Activated CD4-positive, alpha-beta T cell treated with anti-CD3 and anti-CD28 coated beads for 36 hours (primary cell): ENCODE measurements at regions not wholly inside any gene's neighbourhood (a gene's known extent, or its start where the extent isn't known, plus 50 kb on each side); places are given as distances from the start of the nearest gene placed in this dataset.

Source experiments
- ATAC-seq: fragments of 200-7000 bp; cut with Tn5 transposase; one replicate; pipeline ENCODE4 v1.10.0; 2021; ENCODE audit warnings: mild to moderate bottlenecking, moderate library complexity
- CTCF ChIA-PET: fragments of 350-600 bp; sonication (Branson Sonifier 250); formaldehyde crosslinking; loops from one replicate; lab custom pipeline; 2021; ENCODE audit warnings: antibody characterized with exemption; lab: Charles Lee
- POLR2A ChIA-PET: fragments of 350-600 bp; sonication (Branson Sonifier 250); formaldehyde crosslinking; loops from one replicate; lab custom pipeline; 2021; ENCODE audit warnings: antibody characterized with exemption, inconsistent platforms; lab: Charles Lee
- DNase-seq: peaks from one replicate; pipeline ENCODE4 v3.0.0-alpha.2; 2020
- H3K27ac Mint-ChIP-seq: one replicate; pipeline ENCODE4 v1.8.0; 2021; ENCODE audit warnings: mixed read lengths
- H3K27me3 Mint-ChIP-seq: one replicate; pipeline ENCODE4 v1.8.0; 2021; ENCODE audit warnings: mixed read lengths
- H3K36me3 Mint-ChIP-seq: one replicate; pipeline ENCODE4 v1.8.0; 2021; ENCODE audit warnings: low read depth, mixed read lengths
- H3K4me1 Mint-ChIP-seq: one replicate; pipeline ENCODE4 v1.8.0; 2021; ENCODE audit warnings: mixed read lengths
- H3K4me3 Mint-ChIP-seq: one replicate; pipeline ENCODE4 v1.8.0; 2021; ENCODE audit warnings: mild to moderate bottlenecking, moderate library complexity, mixed read lengths
- H3K9me3 Mint-ChIP-seq: one replicate; pipeline ENCODE4 v1.8.0; 2021; ENCODE audit warnings: low read depth, mixed read lengths
- intact Hi-C, 2 experiments: fragments of 100-400 bp; cut with DNase I in 1 of 2; cut with micrococcal nuclease in 1 of 2; formaldehyde crosslinking; loops; one replicate each; pipeline versions ENCODE4 v1.14.2 to v1.15.1; 2022 to 2024; cut with DNase I, micrococcal nuclease

DNA sequence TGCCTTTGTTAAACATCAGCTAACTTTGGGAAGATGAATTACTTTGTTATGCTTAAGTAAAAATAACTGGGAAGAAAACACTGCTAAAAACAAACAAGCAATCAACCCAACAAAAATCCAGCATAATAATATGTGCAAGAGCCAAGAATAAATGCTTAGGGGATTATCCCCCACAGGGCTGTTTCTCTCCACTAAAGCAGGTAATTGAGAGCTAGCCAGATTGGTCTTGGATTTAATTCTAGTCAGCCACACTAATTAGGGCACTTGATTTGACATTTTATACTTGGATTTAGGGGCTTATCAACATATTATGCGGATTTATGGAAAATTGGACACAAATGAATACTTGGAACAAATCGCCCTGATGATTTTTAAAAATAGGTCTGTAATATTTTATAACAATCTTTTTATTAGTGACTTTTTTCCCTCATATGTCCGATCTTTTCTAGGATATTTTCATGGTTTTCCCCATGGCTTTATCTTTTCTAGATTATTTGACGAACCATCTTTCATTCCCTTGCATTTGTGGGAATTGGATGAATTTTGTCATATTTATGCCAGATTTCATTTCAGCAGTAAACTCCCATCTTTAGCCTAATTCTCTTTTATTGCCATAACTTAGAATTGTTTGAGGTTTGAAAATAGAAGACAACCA, 199.1 kb upstream of the NXPH2 start:
- Mint-ChIP-seq H3K27me3 (no peaks in the 10 kb centered on the region), H3K27ac (no peak overlapping the region), H3K4me3 (no peak overlapping the region), H3K36me3 (no peaks in the 10 kb centered on the region), H3K9me3 (peaks cover 6% of the 10 kb centered on the region), H3K4me1 (no peaks in the 10 kb centered on the region)
- ATAC-seq (no peak), DNase-seq (no peak)
- intact Hi-C loops = no loop called here
- ChIA-PET CTCF (no interaction called here), POLR2A (no interaction called here)

DNA sequence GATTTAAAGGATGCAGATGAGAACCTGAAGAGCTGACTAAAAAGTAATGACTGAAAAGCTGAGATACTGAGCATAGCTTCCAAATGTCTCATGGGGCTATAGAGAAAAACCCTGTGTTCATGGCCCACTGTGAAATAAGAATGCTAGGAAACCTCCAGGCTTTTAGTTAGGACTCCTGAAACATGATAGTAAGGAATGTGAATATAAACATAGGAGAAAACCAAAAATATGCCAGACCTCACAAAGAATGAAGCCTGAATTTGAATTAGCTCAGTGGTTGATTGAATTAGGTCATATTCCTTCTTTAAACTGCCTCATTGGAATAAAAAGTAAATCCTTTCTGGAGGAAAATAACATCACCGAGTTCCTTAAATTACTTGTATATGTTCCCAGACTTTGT, 194.5 kb upstream of the NXPH2 start:
- DNase-seq (no peak), ATAC-seq (no peak)
- Mint-ChIP-seq H3K27me3 (no peaks in the 10 kb centered on the region), H3K4me1 (no peaks in the 10 kb centered on the region), H3K36me3 (no peaks in the 10 kb centered on the region), H3K9me3 (peaks cover 5% of the 10 kb centered on the region), H3K4me3 (no peak overlapping the region), H3K27ac (no peak overlapping the region)
- ChIA-PET CTCF (no interaction called here), POLR2A (no interaction called here)
- intact Hi-C loops = no loop called here

DNA sequence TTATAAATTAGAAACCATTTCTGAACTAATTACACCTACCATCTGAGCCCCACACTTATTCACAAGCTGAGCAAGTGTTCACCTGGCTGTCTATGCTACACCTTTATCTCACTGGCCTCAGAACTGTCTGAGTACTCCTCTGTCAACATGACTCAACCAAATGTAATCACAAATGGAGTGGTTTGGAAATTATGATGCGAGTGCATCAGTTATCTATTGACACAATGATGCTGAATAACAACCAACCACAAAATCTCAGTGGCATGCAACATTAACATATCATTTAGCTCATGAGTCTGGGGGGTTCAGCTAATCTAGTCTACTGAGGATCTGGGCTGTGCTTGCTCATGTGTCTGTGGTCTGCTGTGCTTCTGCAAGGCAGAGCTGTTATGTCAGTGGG, 184.2 kb upstream of the NXPH2 start:
- no peaks in the 10 kb centered on the region for H3K36me3 Mint-ChIP-seq
- no peak overlapping the region for H3K27ac Mint-ChIP-seq
- no peaks in the 10 kb centered on the region for H3K4me1 Mint-ChIP-seq
- intact Hi-C loops = no loop called here
- DNase-seq (no peak), ATAC-seq (no peak)
- ChIA-PET CTCF (no interaction called here), POLR2A (no interaction called here)
- no peaks in the 10 kb centered on the region for H3K27me3 Mint-ChIP-seq
- no peak overlapping the region for H3K4me3 Mint-ChIP-seq
- peaks cover 2% of the 10 kb centered on the region for H3K9me3 Mint-ChIP-seq

DNA sequence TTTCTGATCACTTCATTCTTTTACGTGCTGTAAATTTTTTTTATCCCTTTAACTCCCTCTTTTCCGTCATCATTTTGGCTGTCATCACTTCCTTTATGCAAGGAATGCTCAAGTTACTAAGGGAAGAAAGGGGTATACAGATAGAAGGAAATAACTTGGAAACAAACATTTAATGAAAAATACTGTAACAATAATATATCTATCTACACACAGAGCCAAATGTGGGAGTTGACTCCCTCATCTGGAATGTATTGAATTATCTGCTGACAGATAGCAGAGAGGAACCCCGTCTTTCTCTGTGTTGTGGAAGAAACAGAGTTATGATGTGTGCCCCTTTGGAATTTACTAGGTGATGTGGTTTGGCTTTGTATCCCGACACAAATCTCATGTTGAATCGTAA, 182.5 kb upstream of the NXPH2 start:
- Mint-ChIP-seq H3K27me3 (no peaks in the 10 kb centered on the region), H3K36me3 (no peaks in the 10 kb centered on the region), H3K27ac (no peak overlapping the region), H3K4me1 (no peaks in the 10 kb centered on the region), H3K4me3 (no peak overlapping the region), H3K9me3 (peaks cover 5% of the 10 kb centered on the region)
- ATAC-seq (no peak), DNase-seq (no peak)
- CTCF ChIA-PET = no interaction called here
- POLR2A ChIA-PET = no interaction called here
- intact Hi-C loops = no loop called here

DNA sequence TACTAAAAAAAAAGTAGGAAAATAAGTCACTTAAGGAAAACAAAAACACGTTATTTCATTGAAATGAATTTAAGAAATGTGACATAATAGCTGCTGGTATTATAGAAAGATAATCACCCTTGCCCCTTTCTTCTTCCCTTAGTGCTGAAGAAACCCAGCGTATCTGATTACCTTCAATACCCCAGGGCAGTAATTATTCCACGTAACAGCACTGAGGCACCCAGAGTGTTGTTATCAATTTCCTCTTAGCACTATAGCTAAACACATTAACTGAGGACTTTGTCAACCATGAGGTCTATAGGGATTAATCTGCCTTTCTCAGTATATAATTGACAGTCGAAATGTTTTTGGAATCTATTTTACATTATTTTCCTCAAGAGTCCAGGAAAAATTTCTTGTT, 180.0 kb upstream of the NXPH2 start:
- POLR2A ChIA-PET = no interaction called here
- H3K36me3 Mint-ChIP-seq = no peaks in the 10 kb centered on the region
- no peak overlapping the region for H3K27ac Mint-ChIP-seq
- no peaks in the 10 kb centered on the region for H3K4me1 Mint-ChIP-seq
- intact Hi-C loops = no loop called here
- peaks cover 6% of the 10 kb centered on the region for H3K9me3 Mint-ChIP-seq
- no peak for DNase-seq
- no peak for ATAC-seq
- no peak overlapping the region for H3K4me3 Mint-ChIP-seq
- CTCF ChIA-PET = no interaction called here
- no peaks in the 10 kb centered on the region for H3K27me3 Mint-ChIP-seq

DNA sequence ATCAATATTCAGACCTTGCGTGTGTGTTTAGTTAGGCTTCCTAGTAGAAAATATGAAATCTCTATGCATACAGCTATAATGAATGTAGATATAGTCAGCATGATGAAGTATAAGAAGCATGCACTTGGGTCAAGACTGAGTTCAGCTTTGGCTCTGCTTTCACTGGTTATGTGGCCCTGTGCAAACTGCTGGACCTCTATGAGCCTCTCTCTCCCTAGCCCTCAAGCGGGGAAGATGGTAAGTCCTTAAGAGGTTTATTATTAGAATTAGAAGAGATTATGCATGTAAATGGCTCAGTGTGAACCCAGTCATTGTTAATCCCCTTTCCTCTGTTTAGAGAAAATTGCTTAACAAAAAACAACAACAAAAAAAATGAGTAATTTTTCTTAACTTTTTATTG, 178.8 kb upstream of the NXPH2 start:
- no peak overlapping the region for H3K4me3 Mint-ChIP-seq
- intact Hi-C loops = no loop called here
- POLR2A ChIA-PET = no interaction called here
- H3K27ac Mint-ChIP-seq = no peak overlapping the region
- CTCF ChIA-PET = no interaction called here
- ATAC-seq (no peak), DNase-seq (no peak)
- H3K9me3 Mint-ChIP-seq = peaks cover 7% of the 10 kb centered on the region
- no peaks in the 10 kb centered on the region for H3K27me3 Mint-ChIP-seq
- no peaks in the 10 kb centered on the region for H3K36me3 Mint-ChIP-seq
- H3K4me1 Mint-ChIP-seq = no peaks in the 10 kb centered on the region

DNA sequence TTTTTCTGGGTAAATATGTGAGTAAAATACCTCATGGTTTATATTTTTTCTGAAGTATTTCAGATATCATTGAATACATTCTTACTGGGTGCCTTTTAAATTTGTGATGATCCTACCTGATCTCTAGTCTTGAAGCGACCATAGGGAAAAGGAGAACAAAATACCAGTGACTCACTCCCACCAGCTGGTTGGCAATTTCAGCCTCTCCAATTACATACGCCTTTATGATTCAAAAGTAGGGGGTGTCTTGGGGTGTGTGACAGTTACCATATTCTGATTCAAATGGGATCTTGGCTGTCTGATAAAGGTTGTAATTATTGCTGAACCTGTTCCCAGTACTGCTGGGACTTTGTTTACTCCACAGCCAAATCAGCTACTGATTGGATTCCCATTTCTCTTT, 175.9 kb upstream of the NXPH2 start:
- H3K4me3 Mint-ChIP-seq = no peak overlapping the region
- no peaks in the 10 kb centered on the region for H3K27me3 Mint-ChIP-seq
- ATAC-seq (no peak), DNase-seq (no peak)
- H3K4me1 Mint-ChIP-seq = no peaks in the 10 kb centered on the region
- no peak overlapping the region for H3K27ac Mint-ChIP-seq
- intact Hi-C loops = no loop called here
- ChIA-PET CTCF (no interaction called here), POLR2A (no interaction called here)
- H3K36me3 Mint-ChIP-seq = no peaks in the 10 kb centered on the region
- H3K9me3 Mint-ChIP-seq = peaks cover 7% of the 10 kb centered on the region

DNA sequence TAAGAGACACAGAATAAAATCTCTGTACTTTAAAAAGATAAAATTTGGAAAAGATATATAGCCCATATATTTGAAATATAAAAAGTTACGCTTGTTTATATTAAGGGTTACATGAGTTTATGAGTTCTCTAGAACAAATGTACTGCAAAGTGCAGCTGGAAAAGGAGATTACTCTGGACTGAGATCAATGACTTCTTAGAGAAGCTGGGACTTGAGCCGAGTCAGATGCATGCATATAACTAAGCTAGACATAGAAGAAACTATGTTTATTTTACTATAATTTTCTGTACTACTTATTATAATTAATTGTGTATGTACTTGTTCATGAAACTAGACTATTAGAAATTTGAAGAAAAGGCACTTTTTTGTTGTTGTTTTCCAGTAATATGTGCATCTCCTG, 170.3 kb upstream of the NXPH2 start:
- no peaks in the 10 kb centered on the region for H3K4me1 Mint-ChIP-seq
- ChIA-PET CTCF (no interaction called here), POLR2A (no interaction called here)
- intact Hi-C loops = no loop called here
- no peaks in the 10 kb centered on the region for H3K27me3 Mint-ChIP-seq
- H3K4me3 Mint-ChIP-seq = no peak overlapping the region
- no peak for DNase-seq
- H3K36me3 Mint-ChIP-seq = no peaks in the 10 kb centered on the region
- H3K27ac Mint-ChIP-seq = no peak overlapping the region
- ATAC-seq = no peak
- peaks cover 7% of the 10 kb centered on the region for H3K9me3 Mint-ChIP-seq

DNA sequence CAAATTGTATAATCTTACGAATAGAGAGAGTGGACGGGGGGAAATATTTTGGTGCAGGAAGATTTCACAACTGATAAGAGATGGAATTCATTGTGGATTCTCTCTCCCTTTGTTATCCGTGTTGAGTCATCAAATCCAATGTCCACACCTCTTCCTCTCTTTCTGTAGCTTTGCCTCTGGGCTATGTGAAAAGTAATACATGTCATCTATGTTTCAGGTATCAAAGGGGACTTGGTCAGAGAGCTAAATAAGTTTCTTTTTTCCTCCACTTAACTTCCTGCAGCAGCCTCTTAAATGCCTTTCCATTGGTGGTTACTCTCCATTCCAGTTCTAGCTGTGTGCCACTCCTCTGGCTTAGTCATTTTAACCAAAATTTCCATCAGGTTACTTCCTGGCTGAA, 169.3 kb upstream of the NXPH2 start:
- CTCF ChIA-PET = interaction anchor here (0.8 kb wide), 1 partner anchor 41 kb away, joined by 3 read pairs; no protein-coding TSS in a partner anchor
- peaks cover 6% of the 10 kb centered on the region for H3K9me3 Mint-ChIP-seq
- no peak for ATAC-seq
- POLR2A ChIA-PET = no interaction called here
- intact Hi-C loops = no loop called here
- H3K36me3 Mint-ChIP-seq = no peaks in the 10 kb centered on the region
- no peak overlapping the region for H3K4me3 Mint-ChIP-seq
- DNase-seq = no peak
- H3K27me3 Mint-ChIP-seq = no peaks in the 10 kb centered on the region
- H3K4me1 Mint-ChIP-seq = no peaks in the 10 kb centered on the region
- no peak overlapping the region for H3K27ac Mint-ChIP-seq

DNA sequence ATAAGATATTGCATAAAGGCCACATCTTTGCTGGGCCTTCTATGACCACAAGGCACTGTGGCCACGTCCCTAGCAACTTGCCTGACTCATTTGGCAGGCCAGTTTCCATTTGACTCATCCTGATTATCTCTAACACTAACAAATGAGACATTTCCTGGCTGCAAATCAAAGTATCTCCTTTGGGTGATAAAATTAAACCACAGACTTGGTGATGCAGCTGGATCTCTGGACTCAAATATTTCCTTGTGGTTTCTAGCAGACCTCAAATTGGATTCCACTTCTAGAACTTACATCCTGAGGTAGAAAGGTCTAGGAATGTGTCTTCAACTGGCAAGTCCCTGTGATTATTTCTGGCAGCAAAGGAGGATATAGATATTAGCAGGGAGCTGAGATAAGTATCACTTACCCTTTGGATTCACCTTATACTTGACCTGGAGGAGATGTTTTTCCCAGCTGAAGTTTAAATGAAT, 167.9 kb upstream of the NXPH2 start:
- Mint-ChIP-seq H3K36me3 (no peaks in the 10 kb centered on the region), H3K4me3 (no peak overlapping the region), H3K27ac (no peak overlapping the region), H3K27me3 (no peaks in the 10 kb centered on the region), H3K9me3 (peaks cover 6% of the 10 kb centered on the region), H3K4me1 (no peaks in the 10 kb centered on the region)
- CTCF ChIA-PET = no interaction called here
- intact Hi-C loops = no loop called here
- no peak for ATAC-seq
- POLR2A ChIA-PET = interaction anchor here (0.7 kb wide), 1 partner anchor 61 kb away, joined by 3 read pairs; no protein-coding TSS in a partner anchor
- DNase-seq = no peak

DNA sequence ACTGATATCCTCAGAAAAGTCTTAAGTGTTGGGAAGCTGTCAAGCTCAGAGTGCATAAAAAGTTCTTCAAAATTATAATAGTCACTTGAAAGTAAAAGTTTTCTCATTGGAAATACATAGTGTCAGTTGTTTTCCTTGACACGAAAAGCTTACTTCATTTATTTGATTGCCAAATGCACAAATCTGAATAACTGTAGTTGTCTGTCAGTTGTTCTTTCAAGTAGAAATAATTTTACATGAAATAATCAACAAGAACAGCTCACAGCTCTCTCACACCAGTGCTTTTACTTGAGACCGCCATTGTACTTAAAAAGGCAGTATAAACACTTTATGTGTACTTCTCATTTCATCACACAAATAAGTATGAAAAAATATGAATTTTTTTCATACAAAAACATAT, 163.3 kb upstream of the NXPH2 start:
- ChIA-PET CTCF (no interaction called here), POLR2A (no interaction called here)
- Mint-ChIP-seq H3K36me3 (no peaks in the 10 kb centered on the region), H3K27ac (no peak overlapping the region), H3K4me1 (no peaks in the 10 kb centered on the region), H3K27me3 (no peaks in the 10 kb centered on the region), H3K4me3 (no peak overlapping the region), H3K9me3 (peaks cover 10% of the 10 kb centered on the region)
- DNase-seq (no peak), ATAC-seq (no peak)
- intact Hi-C loops = no loop called here

DNA sequence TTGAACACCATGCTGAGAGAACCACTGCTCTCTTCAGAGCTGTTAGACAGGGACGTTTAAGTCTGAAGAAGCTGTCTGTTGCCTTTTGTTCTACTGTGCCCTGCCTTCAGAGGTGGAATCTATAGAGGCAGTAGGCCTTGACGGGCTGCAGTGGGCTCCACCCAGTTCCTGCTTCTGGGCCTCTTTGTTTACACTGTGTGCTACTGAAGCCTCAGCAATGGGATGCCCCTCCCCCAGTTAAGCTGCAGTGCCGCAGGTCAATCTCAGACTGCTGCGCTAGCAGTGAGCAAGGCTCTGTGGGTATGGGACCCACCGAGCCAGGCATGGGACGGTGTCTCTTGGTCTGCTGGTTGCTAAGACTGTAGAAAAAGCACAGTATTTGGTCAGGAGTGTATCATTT, 162.3 kb upstream of the NXPH2 start:
- no peak for ATAC-seq
- CTCF ChIA-PET = no interaction called here
- Mint-ChIP-seq H3K27me3 (no peaks in the 10 kb centered on the region), H3K9me3 (peaks cover 10% of the 10 kb centered on the region), H3K27ac (no peak overlapping the region), H3K4me1 (no peaks in the 10 kb centered on the region), H3K36me3 (no peaks in the 10 kb centered on the region), H3K4me3 (no peak overlapping the region)
- intact Hi-C loops = no loop called here
- no peak for DNase-seq
- POLR2A ChIA-PET = no interaction called here
